ENCODE measurements at regions not wholly inside any gene's neighbourhood (a gene's known extent, or its start where the extent isn't known, plus 50 kb on each side); places are given as distances from the start of the nearest gene placed in this dataset.

DNA sequence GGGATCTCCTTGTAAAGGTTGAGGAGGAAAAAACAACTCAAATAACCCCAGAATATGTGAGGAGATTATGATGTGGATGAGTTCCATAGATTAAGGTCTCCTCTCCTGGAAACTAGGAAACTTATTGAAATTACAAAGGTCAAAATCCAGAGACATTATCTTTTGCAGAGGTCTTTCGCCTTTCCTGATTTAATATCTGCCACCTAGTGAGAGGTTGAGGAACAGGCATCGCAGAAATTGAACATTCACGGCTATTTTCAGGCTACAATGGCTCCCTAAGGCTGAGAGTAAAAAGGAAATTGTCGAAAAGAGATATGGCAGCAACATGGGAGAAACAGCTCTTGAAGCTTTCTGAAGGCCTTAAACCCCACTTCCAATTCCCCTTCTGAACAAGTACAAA, 127.5 kb upstream of the PLCXD3 start:
- intact Hi-C loops (cut with micrococcal nuclease; ENCODE audit: unreplicated experiment) (loop anchor here (2.0 kb wide), 1 partner anchor 367 kb away; no protein-coding TSS in a partner anchor), in situ Hi-C loops (cut with MboI) (no loop called here)
- TF ChIP-seq, protein P1, sequence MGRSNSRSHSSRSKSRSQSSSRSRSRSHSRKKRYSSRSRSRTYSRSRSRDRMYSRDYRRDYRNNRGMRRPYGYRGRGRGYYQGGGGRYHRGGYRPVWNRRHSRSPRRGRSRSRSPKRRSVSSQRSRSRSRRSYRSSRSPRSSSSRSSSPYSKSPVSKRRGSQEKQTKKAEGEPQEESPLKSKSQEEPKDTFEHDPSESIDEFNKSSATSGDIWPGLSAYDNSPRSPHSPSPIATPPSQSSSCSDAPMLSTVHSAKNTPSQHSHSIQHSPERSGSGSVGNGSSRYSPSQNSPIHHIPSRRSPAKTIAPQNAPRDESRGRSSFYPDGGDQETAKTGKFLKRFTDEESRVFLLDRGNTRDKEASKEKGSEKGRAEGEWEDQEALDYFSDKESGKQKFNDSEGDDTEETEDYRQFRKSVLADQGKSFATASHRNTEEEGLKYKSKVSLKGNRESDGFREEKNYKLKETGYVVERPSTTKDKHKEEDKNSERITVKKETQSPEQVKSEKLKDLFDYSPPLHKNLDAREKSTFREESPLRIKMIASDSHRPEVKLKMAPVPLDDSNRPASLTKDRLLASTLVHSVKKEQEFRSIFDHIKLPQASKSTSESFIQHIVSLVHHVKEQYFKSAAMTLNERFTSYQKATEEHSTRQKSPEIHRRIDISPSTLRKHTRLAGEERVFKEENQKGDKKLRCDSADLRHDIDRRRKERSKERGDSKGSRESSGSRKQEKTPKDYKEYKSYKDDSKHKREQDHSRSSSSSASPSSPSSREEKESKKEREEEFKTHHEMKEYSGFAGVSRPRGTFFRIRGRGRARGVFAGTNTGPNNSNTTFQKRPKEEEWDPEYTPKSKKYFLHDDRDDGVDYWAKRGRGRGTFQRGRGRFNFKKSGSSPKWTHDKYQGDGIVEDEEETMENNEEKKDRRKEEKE (IDR thresholded peaks at IDR 0.05): no peak
- TF ChIP-seq, protein P2, sequence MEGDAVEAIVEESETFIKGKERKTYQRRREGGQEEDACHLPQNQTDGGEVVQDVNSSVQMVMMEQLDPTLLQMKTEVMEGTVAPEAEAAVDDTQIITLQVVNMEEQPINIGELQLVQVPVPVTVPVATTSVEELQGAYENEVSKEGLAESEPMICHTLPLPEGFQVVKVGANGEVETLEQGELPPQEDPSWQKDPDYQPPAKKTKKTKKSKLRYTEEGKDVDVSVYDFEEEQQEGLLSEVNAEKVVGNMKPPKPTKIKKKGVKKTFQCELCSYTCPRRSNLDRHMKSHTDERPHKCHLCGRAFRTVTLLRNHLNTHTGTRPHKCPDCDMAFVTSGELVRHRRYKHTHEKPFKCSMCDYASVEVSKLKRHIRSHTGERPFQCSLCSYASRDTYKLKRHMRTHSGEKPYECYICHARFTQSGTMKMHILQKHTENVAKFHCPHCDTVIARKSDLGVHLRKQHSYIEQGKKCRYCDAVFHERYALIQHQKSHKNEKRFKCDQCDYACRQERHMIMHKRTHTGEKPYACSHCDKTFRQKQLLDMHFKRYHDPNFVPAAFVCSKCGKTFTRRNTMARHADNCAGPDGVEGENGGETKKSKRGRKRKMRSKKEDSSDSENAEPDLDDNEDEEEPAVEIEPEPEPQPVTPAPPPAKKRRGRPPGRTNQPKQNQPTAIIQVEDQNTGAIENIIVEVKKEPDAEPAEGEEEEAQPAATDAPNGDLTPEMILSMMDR (IDR thresholded peaks at IDR 0.05 in 2 of 3, conservative IDR thresholded peaks at IDR 0.05 in 1 of 3; ENCODE audit: control insufficient read depth in 2 of 3, extremely low read depth in 1 of 3, insufficient read depth in 1 of 3, low read depth in 3 of 3, low read length in 3 of 3): peak in 1 of 3 experiments; percentile 11; a peak in 1 of 6 replicates
- Histone ChIP-seq H3K4me3 (no peak overlapping the region), H2AFZ (ENCODE audit: control insufficient read depth, low read depth, low read length) (no peak overlapping the region), H4K20me1 (ENCODE audit: control insufficient read depth, insufficient read depth) (no peaks in the 10 kb centered on the region), H3K9ac (ENCODE audit: control insufficient read depth, insufficient read depth, low read length) (no peak overlapping the region), H3K27me3 (replicated peaks in 1 of 2; ENCODE audit: control insufficient read depth in 2 of 2, insufficient read depth in 2 of 2, low read length in 1 of 2) (no peaks in the 10 kb centered on the region), H3K4me1 (ENCODE audit: control insufficient read depth, insufficient read depth, low read length) (no peaks in the 10 kb centered on the region), H3K9me3 (replicated peaks; ENCODE audit: control insufficient read depth, insufficient read depth, low read length) (no peaks in the 10 kb centered on the region), H3K79me2 (ENCODE audit: control insufficient read depth, insufficient read depth, low read length) (no peaks in the 10 kb centered on the region), H3K4me2 (ENCODE audit: control insufficient read depth, insufficient read depth) (no peak overlapping the region), H3K27ac (ENCODE audit: control insufficient read depth, insufficient read depth) (no peak overlapping the region), H3K36me3 (ENCODE audit: control insufficient read depth in 2 of 2, insufficient read depth in 2 of 2, low read length in 1 of 2) (no peaks in the 10 kb centered on the region)
- no peak for DNase-seq (ENCODE audit: low read depth, low spot score)
- CTCF ChIA-PET: interaction anchor here (1.2 to 2.1 kb wide), 2 partner anchors 18 to 733 kb away, joined by 3 to 9 read pairs; no protein-coding TSS in a partner anchor
- RAD21 ChIA-PET (ENCODE audit: unreplicated experiment): interaction anchor here (1.0 to 1.5 kb wide), 2 partner anchors 368 to 733 kb away, joined by 3 read pairs; no protein-coding TSS in a partner anchor
- POLR2A ChIA-PET: no interaction called here
- ATAC-seq: peak; percentile 57; the same call in 2 of the 3 replicates
- WGBS (ENCODE audit: insufficient coverage, insufficient replicate concordance, low lambda C conversion rate, missing lambda C conversion rate): 45% methylated on average over 4 of the region's 4 CpGs
- no peak for FAIRE-seq
- no TSS peak for BruUV-seq (replicated peaks)
- SMC1A ChIA-PET (ENCODE audit: uncharacterized antibody, unreplicated experiment): interaction anchor here (1.1 kb wide), 1 partner anchor 10 kb away, joined by 3 read pairs; no protein-coding TSS in a partner anchor
